GM12865 (cell line): ENCODE measurements at regions not wholly inside any gene's neighbourhood (a gene's known extent, or its start where the extent isn't known, plus 50 kb on each side); places are given as distances from the start of the nearest gene placed in this dataset.
"Not testable (repeated sequence)": the region's sequence is repeated elsewhere in the genome, so short reads cannot be mapped to it uniquely, and the experiment has no call there.

Experiments
- DNase-seq: peaks from one replicate; pipeline ENCODE4 v3.0.0; 2010; ENCODE audit warnings: low read depth
- H3K4me3 ChIP-seq: 2 replicates; pipeline ENCODE4 v1.5.1; 2011; ENCODE audit warnings: mild to moderate bottlenecking, low read depth, low read length, control low read depth
- CTCF ChIP-seq: IDR thresholded peaks from 2 replicates; pipeline ENCODE4 v1.5.1; 2011; ENCODE audit warnings: low read length, control low read depth, low read depth, inconsistent platforms; ENCODE audit not compliant: insufficient read depth; ENCODE audit errors: missing control alignments

GRCh38 chr1:78325293-78325692 lies 165.5 kb upstream of the PTGFR start:
- no peak for TF ChIP-seq CTCF
- DNase-seq, result no peak

GRCh38 chr1:78329475-78329874 lies 161.3 kb upstream of the PTGFR start:
- TF ChIP-seq CTCF, result no peak
- no peak overlapping the region for H3K4me3 ChIP-seq
- DNase-seq, result no peak

More at GRCh38 chr1:78325293-78325692, 165.5 kb upstream of the PTGFR start:
- no peak overlapping the region for H3K4me3 ChIP-seq

GRCh38 chr1:78331799-78332198 lies 159.0 kb upstream of the PTGFR start:
- no peak for DNase-seq
- TF ChIP-seq CTCF, result no peak
- no peak overlapping the region for H3K4me3 ChIP-seq

- no peak overlapping the region for H3K4me3 ChIP-seq
- DNase-seq, result peak; percentile 60
- peak; percentile 77 for TF ChIP-seq CTCF
These were observed 157.3 kb upstream of the PTGFR start for GRCh38 chr1:78333502-78333901.

- no peak for DNase-seq
- no peak overlapping the region for H3K4me3 ChIP-seq
- no peak for TF ChIP-seq CTCF
These were observed 156.7 kb upstream of the PTGFR start for GRCh38 chr1:78334114-78334513.

GRCh38 chr1:78334952-78335351 lies 155.8 kb upstream of the PTGFR start:
- DNase-seq, result no peak
- H3K4me3 ChIP-seq, result no peak overlapping the region

GRCh38 chr1:78336751-78337150 lies 154.0 kb upstream of the PTGFR start:
- DNase-seq, H3K4me3 ChIP-seq: not testable (repeated sequence)

More at GRCh38 chr1:78334952-78335351, 155.8 kb upstream of the PTGFR start:
- TF ChIP-seq CTCF, result no peak

GRCh38 chr1:78339490-78339889 lies 151.3 kb upstream of the PTGFR start:
- no peak for TF ChIP-seq CTCF
- DNase-seq, result no peak
- no peak overlapping the region for H3K4me3 ChIP-seq
